ENCODE measurements at regions not wholly inside any gene's neighbourhood (a gene's known extent, or its start where the extent isn't known, plus 50 kb on each side); places are given as distances from the start of the nearest gene placed in this dataset.

DNA sequence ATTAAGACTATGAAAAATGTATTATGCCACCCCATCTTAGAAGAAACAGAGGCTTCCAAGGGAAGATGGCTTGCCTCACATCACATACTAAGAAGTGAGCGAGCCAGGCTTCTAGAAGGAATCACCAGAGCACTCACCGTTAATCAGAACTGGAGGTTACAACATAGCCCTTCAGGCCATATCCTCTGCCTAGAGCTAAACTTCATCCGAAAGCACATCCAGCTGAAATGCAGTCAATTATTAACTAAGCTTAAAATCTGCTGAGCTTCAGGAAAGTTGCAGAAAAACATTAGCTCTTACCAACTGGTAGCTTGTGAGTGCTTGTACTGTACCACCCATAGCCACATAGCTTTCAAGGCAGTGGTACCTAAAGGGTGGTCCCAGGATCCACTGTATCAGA is 483.2 kb downstream of the TBL1XR1 start:
- no peak overlapping the region for H3K4me3 ChIP-seq (ENCODE audit: low read depth, low read length, poor library complexity, severe bottlenecking)
- H3K36me3 ChIP-seq (ENCODE audit: insufficient read depth, low read length, poor library complexity, severe bottlenecking): no peaks in the 10 kb centered on the region
- no peaks in the 10 kb centered on the region for H3K4me1 ChIP-seq (ENCODE audit: insufficient read depth, low read length, poor library complexity, severe bottlenecking)
- POLR2A ChIA-PET (ENCODE audit: low non-redundant PET): no interaction called here
- intact Hi-C loops (cut with micrococcal nuclease; ENCODE audit: unreplicated experiment): no loop called here
- no peak overlapping the region for H3K27ac ChIP-seq (ENCODE audit: low read depth, low read length, poor library complexity, severe bottlenecking)
- TF ChIP-seq EZH2 (IDR thresholded peaks at IDR 0.05; ENCODE audit: borderline replicate concordance, low read depth, low read length, poor library complexity, severe bottlenecking): no peak
- TF ChIP-seq, protein P1, sequence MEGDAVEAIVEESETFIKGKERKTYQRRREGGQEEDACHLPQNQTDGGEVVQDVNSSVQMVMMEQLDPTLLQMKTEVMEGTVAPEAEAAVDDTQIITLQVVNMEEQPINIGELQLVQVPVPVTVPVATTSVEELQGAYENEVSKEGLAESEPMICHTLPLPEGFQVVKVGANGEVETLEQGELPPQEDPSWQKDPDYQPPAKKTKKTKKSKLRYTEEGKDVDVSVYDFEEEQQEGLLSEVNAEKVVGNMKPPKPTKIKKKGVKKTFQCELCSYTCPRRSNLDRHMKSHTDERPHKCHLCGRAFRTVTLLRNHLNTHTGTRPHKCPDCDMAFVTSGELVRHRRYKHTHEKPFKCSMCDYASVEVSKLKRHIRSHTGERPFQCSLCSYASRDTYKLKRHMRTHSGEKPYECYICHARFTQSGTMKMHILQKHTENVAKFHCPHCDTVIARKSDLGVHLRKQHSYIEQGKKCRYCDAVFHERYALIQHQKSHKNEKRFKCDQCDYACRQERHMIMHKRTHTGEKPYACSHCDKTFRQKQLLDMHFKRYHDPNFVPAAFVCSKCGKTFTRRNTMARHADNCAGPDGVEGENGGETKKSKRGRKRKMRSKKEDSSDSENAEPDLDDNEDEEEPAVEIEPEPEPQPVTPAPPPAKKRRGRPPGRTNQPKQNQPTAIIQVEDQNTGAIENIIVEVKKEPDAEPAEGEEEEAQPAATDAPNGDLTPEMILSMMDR (conservative IDR thresholded peaks at IDR 0.05; ENCODE audit: low read depth, low read length): no peak
- BruUV-seq (replicated peaks): no TSS peak
- H3K9me3 ChIP-seq (ENCODE audit: low read depth, low read length, poor library complexity, severe bottlenecking): no peaks in the 10 kb centered on the region
- CTCF ChIA-PET: no interaction called here
- no peaks in the 10 kb centered on the region for H3K27me3 ChIP-seq (replicated peaks; ENCODE audit: insufficient read depth, low read depth, low read length, poor library complexity)
- no peak for DNase-seq (ENCODE audit: low spot score)

DNA sequence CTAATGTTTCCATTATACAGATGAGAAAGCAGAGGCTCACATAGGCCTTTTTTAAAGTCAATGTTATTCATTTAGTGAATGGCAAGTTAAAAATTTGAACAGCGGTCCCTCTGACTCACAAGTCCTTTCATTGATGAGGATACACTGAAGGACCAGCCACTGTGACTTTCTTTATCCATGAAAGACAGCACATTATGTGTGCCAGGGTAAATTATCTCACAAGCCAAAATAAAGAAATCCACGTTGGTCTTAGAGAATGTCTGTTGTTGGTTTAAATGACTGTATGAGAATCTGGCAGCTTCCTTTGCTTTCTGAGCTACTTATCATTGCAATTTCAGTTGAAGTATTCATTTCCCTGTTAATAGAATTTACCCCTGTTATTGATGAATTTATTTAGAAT is 485.1 kb downstream of the TBL1XR1 start:
- Histone ChIP-seq H3K4me1 (ENCODE audit: insufficient read depth, low read length, poor library complexity, severe bottlenecking) (no peaks in the 10 kb centered on the region), H3K4me3 (ENCODE audit: low read depth, low read length, poor library complexity, severe bottlenecking) (no peak overlapping the region), H3K27me3 (replicated peaks; ENCODE audit: insufficient read depth, low read depth, low read length, poor library complexity) (no peaks in the 10 kb centered on the region), H3K36me3 (ENCODE audit: insufficient read depth, low read length, poor library complexity, severe bottlenecking) (no peaks in the 10 kb centered on the region), H3K9me3 (ENCODE audit: low read depth, low read length, poor library complexity, severe bottlenecking) (no peaks in the 10 kb centered on the region), H3K27ac (ENCODE audit: low read depth, low read length, poor library complexity, severe bottlenecking) (no peak overlapping the region)
- ChIA-PET CTCF (no interaction called here), POLR2A (ENCODE audit: low non-redundant PET) (no interaction called here)
- BruUV-seq (replicated peaks): no TSS peak
- intact Hi-C loops (cut with micrococcal nuclease; ENCODE audit: unreplicated experiment): no loop called here
- TF ChIP-seq, protein P1 (conservative IDR thresholded peaks at IDR 0.05; ENCODE audit: low read depth, low read length): no peak
- no peak for TF ChIP-seq EZH2 (IDR thresholded peaks at IDR 0.05; ENCODE audit: borderline replicate concordance, low read depth, low read length, poor library complexity, severe bottlenecking)
- DNase-seq (ENCODE audit: low spot score): no peak

GRCh38 chr3:176699288-176699687 is 498.0 kb downstream of the TBL1XR1 start:
- CTCF ChIA-PET: no interaction called here
- no peak overlapping the region for H3K27ac ChIP-seq (ENCODE audit: low read depth, low read length, poor library complexity, severe bottlenecking)
- H3K4me3 ChIP-seq (ENCODE audit: low read depth, low read length, poor library complexity, severe bottlenecking): no peak overlapping the region
- H3K36me3 ChIP-seq (ENCODE audit: insufficient read depth, low read length, poor library complexity, severe bottlenecking): no peaks in the 10 kb centered on the region
- peaks cover 8% of the 10 kb centered on the region for H3K4me1 ChIP-seq (ENCODE audit: insufficient read depth, low read length, poor library complexity, severe bottlenecking)
- intact Hi-C loops (cut with micrococcal nuclease; ENCODE audit: unreplicated experiment): no loop called here
- TF ChIP-seq, protein P1 (conservative IDR thresholded peaks at IDR 0.05; ENCODE audit: low read depth, low read length): no peak
- TF ChIP-seq EZH2 (IDR thresholded peaks at IDR 0.05; ENCODE audit: borderline replicate concordance, low read depth, low read length, poor library complexity, severe bottlenecking): no peak
- no peaks in the 10 kb centered on the region for H3K27me3 ChIP-seq (replicated peaks; ENCODE audit: insufficient read depth, low read depth, low read length, poor library complexity)
- BruUV-seq (replicated peaks): no TSS peak
- POLR2A ChIA-PET (ENCODE audit: low non-redundant PET): no interaction called here
- no peak for DNase-seq (ENCODE audit: low spot score)
- H3K9me3 ChIP-seq (ENCODE audit: low read depth, low read length, poor library complexity, severe bottlenecking): no peaks in the 10 kb centered on the region
